BLaER1 (cell line): ENCODE measurements at regions not wholly inside any gene's neighbourhood (a gene's known extent, or its start where the extent isn't known, plus 50 kb on each side); places are given as distances from the start of the nearest gene placed in this dataset.
"Not testable (repeated sequence)": the region's sequence is repeated elsewhere in the genome, so short reads cannot be mapped to it uniquely, and the experiment has no call there.

Experiments used
- H3K27ac ChIP-seq: shearing (Covaris generic); formaldehyde crosslinking; 2 replicates; pipeline ENCODE4 v1.8.1; 2022
- H3K27me3 ChIP-seq: shearing (Covaris generic); formaldehyde crosslinking; 2 replicates; pipeline ENCODE4 v1.8.1; 2022
- H3K36me3 ChIP-seq: shearing (Covaris generic); formaldehyde crosslinking; 2 replicates; pipeline ENCODE4 v1.8.1; 2022
- H3K4me1 ChIP-seq: shearing (Covaris generic); formaldehyde crosslinking; 2 replicates; pipeline ENCODE4 v1.8.1; 2022
- H3K4me2 ChIP-seq: shearing (Covaris generic); formaldehyde crosslinking; 2 replicates; pipeline ENCODE4 v1.8.1; 2022
- H3K4me3 ChIP-seq: shearing (Covaris generic); formaldehyde crosslinking; 2 replicates; pipeline ENCODE4 v1.8.1; 2022
- H3K9ac ChIP-seq: shearing (Covaris generic); formaldehyde crosslinking; 2 replicates; pipeline ENCODE4 v1.8.1; 2022
- H3K9me3 ChIP-seq: shearing (Covaris generic); formaldehyde crosslinking; 2 replicates; pipeline ENCODE4 v1.8.1; 2022
- H4K20me1 ChIP-seq: shearing (Covaris generic); formaldehyde crosslinking; 2 replicates; pipeline ENCODE4 v1.8.1; 2022
- Cebpa-rat ChIP-seq: shearing (Covaris generic); IDR thresholded peaks from 2 replicates; pipeline ENCODE4 v1.8.1; 2022

DNA sequence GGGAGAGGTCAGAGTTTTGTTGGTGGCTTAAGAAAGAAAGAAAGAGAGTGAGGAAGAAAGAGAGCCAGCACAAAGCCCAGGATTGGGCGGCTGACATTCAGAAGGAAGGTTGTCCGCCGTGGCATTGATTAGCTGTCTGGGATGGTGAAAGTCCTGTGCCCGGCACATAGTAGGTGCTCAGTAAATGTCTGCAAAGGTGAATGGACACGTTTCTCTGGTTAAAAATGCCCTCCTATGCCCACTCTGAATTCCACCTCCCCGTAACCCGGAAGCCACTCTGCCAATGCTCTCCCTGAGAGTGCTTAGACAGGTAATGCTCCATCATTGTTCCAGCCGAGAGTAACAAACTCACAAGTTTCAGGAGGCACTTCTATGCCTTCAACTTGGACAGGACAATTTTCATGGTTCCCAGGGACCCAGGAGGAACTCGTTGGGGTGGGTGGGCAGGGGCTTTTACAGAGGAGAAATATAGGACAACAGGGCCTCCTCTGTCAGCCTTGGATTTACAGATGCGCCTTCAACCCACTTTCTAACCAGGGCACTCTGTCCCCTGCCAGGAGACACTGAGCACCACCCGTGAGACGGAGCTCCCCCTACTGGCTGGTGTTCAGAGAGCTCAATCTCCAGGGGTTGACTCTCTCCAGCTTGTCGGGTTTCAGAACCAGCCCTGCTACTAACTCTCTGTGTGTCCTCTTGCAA lies 411.5 kb upstream of the ZMIZ1 start:
- Histone ChIP-seq H3K36me3 (no peaks in the 10 kb centered on the region), H4K20me1 (no peaks in the 10 kb centered on the region), H3K4me1 (peaks cover 11% of the 10 kb centered on the region; the same call in 1 of the 2 replicates), H3K27me3 (no peaks in the 10 kb centered on the region), H3K9me3 (no peaks in the 10 kb centered on the region), H3K4me3 (no peak overlapping the region), H3K4me2 (no peak overlapping the region), H3K9ac (no peak overlapping the region), H3K27ac (no peak overlapping the region)
- TF ChIP-seq Cebpa-rat = no peak

DNA sequence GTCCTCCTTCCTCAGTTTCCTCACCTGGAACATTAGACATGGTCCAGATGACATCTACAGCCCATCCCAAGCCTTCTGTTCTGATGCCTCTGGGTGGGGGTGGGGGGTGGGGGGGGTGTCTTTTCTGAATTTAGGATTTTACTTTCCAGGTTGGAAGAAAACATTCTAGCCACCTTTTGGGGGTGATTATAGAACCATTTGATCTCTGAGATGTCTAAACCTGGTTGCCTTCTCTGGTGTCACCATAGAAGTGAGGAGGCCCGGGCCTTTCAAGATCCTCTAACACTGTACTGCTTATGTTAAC lies 411.0 kb upstream of the ZMIZ1 start:
- no peak overlapping the region for H3K27ac ChIP-seq
- no peaks in the 10 kb centered on the region for H4K20me1 ChIP-seq
- no peaks in the 10 kb centered on the region for H3K9me3 ChIP-seq
- no peaks in the 10 kb centered on the region for H3K27me3 ChIP-seq
- no peak overlapping the region for H3K4me2 ChIP-seq
- peaks cover 11% of the 10 kb centered on the region; the same call in 1 of the 2 replicates for H3K4me1 ChIP-seq
- H3K4me3 ChIP-seq = no peak overlapping the region
- TF ChIP-seq Cebpa-rat = no peak
- H3K36me3 ChIP-seq = no peaks in the 10 kb centered on the region
- no peak overlapping the region for H3K9ac ChIP-seq

DNA sequence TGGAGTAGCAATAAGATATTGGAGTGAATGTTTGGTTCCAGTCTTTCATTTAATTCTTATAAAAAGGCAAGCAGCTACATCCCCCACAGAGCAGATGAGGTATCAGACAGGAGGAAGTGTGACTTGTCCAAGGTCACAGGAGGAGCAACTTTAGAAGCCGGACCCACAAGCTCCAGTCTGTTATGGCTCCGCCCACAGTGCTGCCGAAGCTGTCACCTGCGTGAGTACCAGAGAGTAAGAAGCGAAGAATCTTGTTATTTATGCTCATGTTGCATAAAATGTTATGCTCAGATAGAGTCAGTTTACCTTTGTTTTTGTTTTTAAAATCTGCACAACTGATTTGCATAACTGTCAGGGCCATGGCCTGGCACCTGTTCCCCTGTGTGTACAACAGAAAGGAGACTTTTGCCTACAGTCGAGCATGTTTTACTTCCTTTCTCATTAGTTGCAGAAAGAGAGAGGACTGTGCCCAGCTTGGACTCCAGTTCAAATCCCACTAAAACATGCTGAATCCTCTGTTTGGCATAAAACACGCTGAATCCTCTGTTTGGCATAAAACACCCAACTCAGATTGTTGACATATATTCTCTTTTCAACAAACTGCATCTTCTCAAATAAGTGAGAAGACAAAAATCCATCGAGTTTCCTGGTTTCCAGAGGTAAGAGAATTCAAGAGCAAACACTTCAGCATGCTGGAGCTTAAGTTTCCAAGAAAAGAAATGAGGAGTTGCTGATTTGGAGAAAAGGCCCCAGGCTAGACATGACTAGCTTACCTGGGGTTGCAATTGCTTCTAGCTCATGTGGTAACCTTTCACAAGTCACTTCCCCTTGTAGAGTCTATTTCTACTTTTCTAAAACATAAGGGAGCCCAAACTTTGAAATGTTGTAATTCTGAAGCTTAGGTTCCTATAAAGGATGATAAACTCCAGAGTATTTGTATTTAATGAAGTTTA lies 409.8 kb upstream of the ZMIZ1 start:
- TF ChIP-seq Cebpa-rat = no peak
- Histone ChIP-seq H3K27me3 (no peaks in the 10 kb centered on the region), H3K9me3 (peaks cover 4% of the 10 kb centered on the region; the same call in 1 of the 2 replicates), H3K27ac (no peak overlapping the region), H3K9ac (no peak overlapping the region), H3K4me2 (peak overlapping the region; percentile 8; the same call in 1 of the 2 replicates), H4K20me1 (no peaks in the 10 kb centered on the region), H3K4me3 (no peak overlapping the region), H3K36me3 (no peaks in the 10 kb centered on the region), H3K4me1 (peaks cover 11% of the 10 kb centered on the region; the same call in 1 of the 2 replicates)

DNA sequence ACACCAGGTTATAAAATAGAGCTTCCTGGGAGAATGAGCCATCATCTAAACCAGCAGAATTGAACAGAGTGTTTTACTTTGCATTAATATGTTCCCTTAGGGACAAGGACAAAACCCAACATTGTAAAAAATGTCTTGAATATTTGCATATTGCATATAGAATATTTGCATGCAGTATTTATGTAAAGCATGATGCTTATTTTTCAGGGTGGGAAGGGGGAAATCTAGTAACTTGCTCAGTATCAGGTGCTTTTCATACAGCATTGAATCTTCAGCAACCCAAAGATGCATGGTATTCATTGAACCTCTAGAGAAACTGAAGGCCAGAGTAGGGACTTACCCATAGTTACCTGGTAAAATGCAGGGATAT lies 409.2 kb upstream of the ZMIZ1 start:
- Histone ChIP-seq H3K9me3 (peaks cover 11% of the 10 kb centered on the region), H3K27ac (no peak overlapping the region), H3K4me2 (no peak overlapping the region), H3K36me3 (no peaks in the 10 kb centered on the region), H3K9ac (no peak overlapping the region), H3K4me1 (peaks cover 11% of the 10 kb centered on the region; the same call in 1 of the 2 replicates), H4K20me1 (no peaks in the 10 kb centered on the region), H3K27me3 (no peaks in the 10 kb centered on the region), H3K4me3 (no peak overlapping the region)
- TF ChIP-seq Cebpa-rat = no peak

DNA sequence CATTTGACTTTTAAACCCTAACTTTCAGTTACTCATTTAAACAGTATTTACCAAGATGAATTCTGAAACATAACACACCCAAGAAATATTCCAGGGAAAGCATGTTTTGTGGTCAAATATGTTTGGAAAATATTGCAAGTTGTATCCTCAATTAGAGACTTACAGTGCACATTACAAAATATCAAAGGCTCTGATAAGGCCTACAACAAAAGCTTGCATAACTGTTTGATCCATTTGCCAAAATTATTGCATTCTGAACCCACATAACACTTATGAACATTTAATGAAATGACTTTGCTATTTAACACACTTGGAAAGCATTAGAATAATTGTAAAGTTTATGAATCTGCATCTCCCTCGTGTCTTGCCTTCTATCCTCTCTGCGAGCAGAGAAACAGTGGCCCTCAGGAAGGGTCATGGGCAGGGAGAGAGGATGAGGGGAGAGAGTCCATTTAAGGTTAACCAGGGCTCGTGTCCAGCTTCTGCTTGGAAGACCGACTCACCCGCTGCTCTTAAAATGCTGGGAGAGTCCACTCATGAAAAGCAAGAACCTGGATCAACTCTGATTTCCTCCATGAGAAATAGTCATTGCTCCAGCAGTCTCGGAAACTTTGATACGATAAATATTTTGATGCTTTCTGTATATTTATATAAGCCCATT lies 408.2 kb upstream of the ZMIZ1 start:
- H3K36me3 ChIP-seq = no peaks in the 10 kb centered on the region

DNA sequence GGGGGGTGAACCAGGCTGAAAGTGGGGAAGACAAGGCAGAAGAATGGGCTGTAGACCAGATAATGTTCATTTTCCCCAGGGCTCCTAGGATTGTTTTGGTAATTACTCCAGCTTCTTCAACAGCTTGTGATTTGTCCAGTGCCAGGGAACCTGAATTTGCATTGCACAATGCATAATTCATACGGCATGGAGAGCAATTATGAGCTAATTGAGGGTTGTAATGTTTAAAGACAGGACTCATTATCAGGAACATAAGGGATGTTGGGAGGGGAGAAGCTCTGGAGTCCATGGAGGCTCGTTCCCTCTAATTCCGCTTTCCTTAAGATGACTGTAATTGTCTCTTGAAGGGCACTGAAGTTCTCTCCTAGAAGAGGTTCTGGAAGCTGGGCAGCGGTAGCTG lies 405.0 kb upstream of the ZMIZ1 start:
- peaks cover 31% of the 10 kb centered on the region for H3K9me3 ChIP-seq
- no peaks in the 10 kb centered on the region for H3K36me3 ChIP-seq
- H3K4me2 ChIP-seq = no peak overlapping the region
- H3K9ac ChIP-seq = no peak overlapping the region
- no peak for TF ChIP-seq Cebpa-rat
- no peak overlapping the region for H3K4me3 ChIP-seq
- H3K27ac ChIP-seq = no peak overlapping the region
- H3K4me1 ChIP-seq = peaks cover 6% of the 10 kb centered on the region; the same call in 1 of the 2 replicates
- no peaks in the 10 kb centered on the region for H4K20me1 ChIP-seq
- no peaks in the 10 kb centered on the region for H3K27me3 ChIP-seq

More for the DNA sequence above, 408.2 kb upstream of the ZMIZ1 start:
- Histone ChIP-seq H3K27me3 (no peaks in the 10 kb centered on the region), H3K4me3 (no peak overlapping the region), H4K20me1 (no peaks in the 10 kb centered on the region), H3K9me3 (peaks cover 21% of the 10 kb centered on the region), H3K4me2 (no peak overlapping the region), H3K27ac (no peak overlapping the region), H3K4me1 (peaks cover 11% of the 10 kb centered on the region; the same call in 1 of the 2 replicates), H3K9ac (no peak overlapping the region)
- TF ChIP-seq Cebpa-rat = no peak

DNA sequence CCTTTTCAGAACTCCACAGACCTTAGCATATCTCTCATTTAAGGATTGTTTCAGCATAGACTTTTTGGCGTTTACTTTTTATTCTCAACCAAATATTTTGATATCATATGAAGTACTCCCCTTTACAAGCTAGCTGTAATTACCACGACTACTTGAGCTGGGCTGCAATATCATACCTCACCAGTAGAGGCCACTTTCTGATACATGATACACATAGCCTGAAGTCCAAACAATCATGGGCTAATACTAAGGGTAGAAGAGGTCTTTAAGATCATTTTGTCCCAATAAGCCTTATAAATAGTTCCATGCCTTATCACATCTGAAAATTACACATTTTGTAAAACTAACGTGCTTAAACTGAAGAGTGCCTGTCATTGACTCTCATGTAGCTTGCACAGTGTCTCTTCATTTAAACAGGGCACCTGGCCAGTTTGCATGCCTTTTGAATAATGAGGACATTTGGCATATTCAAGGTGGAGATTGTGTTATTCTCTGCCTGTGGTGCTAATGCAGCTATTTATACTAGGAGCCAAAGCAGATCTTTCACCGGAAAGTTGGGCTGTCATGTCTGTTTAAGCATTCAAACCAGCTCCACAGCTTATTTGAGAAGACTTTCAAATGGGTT lies 403.7 kb upstream of the ZMIZ1 start:
- TF ChIP-seq Cebpa-rat = no peak
- Histone ChIP-seq H3K9ac (no peak overlapping the region), H3K36me3 (no peaks in the 10 kb centered on the region), H3K4me2 (no peak overlapping the region), H3K9me3 (peaks cover 31% of the 10 kb centered on the region), H3K4me3 (no peak overlapping the region), H4K20me1 (no peaks in the 10 kb centered on the region), H3K4me1 (no peaks in the 10 kb centered on the region), H3K27ac (no peak overlapping the region), H3K27me3 (no peaks in the 10 kb centered on the region)

DNA sequence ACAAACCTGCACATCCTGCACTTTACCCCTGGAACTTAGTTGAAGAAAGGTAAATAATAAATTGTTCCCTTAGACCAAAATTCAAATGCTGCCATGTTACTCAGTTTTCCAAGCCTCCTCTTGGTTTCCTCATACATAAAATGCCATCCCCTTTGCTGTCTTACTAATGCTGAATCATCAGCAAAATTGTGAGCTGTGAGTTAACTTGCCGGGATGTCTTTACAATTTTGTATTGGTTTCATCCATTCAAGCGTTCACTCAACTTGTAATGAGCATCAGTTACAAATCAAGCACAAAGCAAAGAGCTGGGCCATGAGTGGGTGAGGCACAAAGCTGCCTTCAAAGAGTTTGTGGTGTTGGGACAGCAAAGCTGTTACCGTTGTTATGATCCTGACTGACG lies 395.8 kb upstream of the ZMIZ1 start:
- H3K36me3 ChIP-seq = no peaks in the 10 kb centered on the region
- no peak overlapping the region for H3K4me3 ChIP-seq
- no peak overlapping the region for H3K27ac ChIP-seq
- H3K9ac ChIP-seq = no peak overlapping the region
- peaks cover 10% of the 10 kb centered on the region; the same call in 1 of the 2 replicates for H3K4me1 ChIP-seq
- TF ChIP-seq Cebpa-rat = no peak
- 0 out of 2 replicates have a peak, but pooled peaks cover 4% of the 10 kb centered on the region for H3K9me3 ChIP-seq
- H3K27me3 ChIP-seq = no peaks in the 10 kb centered on the region
- no peak overlapping the region for H3K4me2 ChIP-seq
- H4K20me1 ChIP-seq = no peaks in the 10 kb centered on the region

DNA sequence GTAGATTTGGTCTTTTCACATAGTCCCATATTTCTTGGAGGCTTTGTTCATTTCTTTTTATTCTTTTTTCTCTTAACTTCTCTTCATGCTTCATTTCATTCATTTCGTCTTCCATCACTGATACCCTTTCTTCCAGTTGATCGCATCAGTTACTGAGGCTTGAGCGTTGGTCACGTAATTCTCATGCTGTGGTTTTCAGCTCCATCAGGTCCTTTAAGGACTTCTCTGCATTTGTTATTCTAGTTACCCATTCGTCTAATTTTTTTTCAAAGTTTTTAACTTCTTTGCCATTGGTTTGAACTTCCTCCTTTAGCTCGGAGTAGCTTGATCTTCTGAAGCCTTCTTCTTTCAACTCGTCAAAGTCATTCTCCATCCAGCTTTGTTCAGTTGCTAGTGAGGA lies 387.6 kb upstream of the ZMIZ1 start:
- not testable (repeated sequence) for H3K27me3 ChIP-seq, H3K9ac ChIP-seq, H3K4me3 ChIP-seq, H4K20me1 ChIP-seq, H3K27ac ChIP-seq, H3K36me3 ChIP-seq, H3K9me3 ChIP-seq
- Histone ChIP-seq H3K4me1 (peaks cover 24% of the 10 kb centered on the region), H3K4me2 (peak overlapping the region; percentile 63)

DNA sequence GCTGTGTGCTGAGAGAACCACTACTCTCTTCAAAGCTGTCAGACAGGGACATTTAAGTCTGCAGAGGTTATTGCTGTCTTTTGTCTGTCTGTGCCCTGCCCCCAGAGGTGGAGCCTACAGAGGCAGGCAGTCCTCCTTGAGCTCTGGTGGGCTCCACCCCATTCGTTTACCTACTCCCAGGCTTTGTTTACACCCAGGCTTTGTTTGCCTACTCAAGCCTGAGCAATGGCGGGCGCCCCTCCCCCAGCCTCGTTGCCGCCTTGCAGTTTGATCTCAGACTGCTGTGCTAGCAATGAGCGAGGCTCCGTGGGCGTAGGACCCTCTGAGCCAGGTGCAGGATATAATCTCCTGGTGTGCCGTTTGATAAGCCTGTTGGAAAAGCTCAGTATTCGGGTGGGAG lies 386.8 kb upstream of the ZMIZ1 start:
- not testable (repeated sequence) for H3K4me3 ChIP-seq, H4K20me1 ChIP-seq, H3K27me3 ChIP-seq, H3K9me3 ChIP-seq, H3K9ac ChIP-seq, H3K36me3 ChIP-seq, H3K27ac ChIP-seq
- Histone ChIP-seq H3K4me1 (peaks cover 23% of the 10 kb centered on the region), H3K4me2 (peak overlapping the region; percentile 63)
